GM10248 (cell line): ENCODE measurements at regions not wholly inside any gene's neighbourhood (a gene's known extent, or its start where the extent isn't known, plus 50 kb on each side); places are given as distances from the start of the nearest gene placed in this dataset.

Experiments
- CTCF ChIA-PET: fragments of 300-600 bp; sonication (Branson Sonifier 250); formaldehyde crosslinking; extraction: SDS; loops from one replicate; lab custom pipeline; 2021; ENCODE audit warnings: antibody characterized with exemption; lab: Yijun Ruan, JAX
- POLR2A ChIA-PET: fragments of 350-650 bp; sonication (Branson Sonifier 250); formaldehyde crosslinking; extraction: SDS; loops from one replicate; lab custom pipeline; 2020; ENCODE audit warnings: antibody characterized with exemption; lab: Yijun Ruan, JAX
- DNase-seq: peaks from one replicate; pipeline ENCODE4 v3.0.0; 2012; ENCODE audit errors: extremely low spot score
- TF ChIP-seq, protein P1 (sequence below): IDR thresholded peaks from 2 replicates; pipeline ENCODE4 v1.5.1; 2012; ENCODE audit warnings: mild to moderate bottlenecking, low read depth; ENCODE audit errors: extremely low read depth, missing control alignments, control extremely low read depth

DNA sequence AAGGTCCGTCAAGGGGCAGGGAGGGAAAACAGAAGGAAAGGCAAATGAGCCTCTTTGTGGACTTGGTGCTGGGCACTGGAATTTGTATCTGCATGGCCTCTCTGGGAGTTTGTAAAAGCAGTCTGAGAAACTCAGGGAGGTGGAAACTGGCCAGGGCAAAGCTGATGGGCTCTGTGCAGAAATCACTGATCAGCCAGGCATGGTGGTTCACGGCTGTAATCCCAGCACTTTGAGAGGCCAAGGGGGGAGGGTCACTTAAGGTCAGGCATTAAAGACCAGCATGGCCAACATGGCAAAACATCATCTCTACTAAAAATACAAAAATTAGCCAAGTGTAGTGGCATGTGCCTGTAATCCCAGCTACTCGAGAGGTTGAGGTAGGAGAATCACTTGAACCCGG, 369.9 kb upstream of the ZNF507 start:
- POLR2A ChIA-PET = no interaction called here
- no peak for DNase-seq
- TF ChIP-seq, protein P1, sequence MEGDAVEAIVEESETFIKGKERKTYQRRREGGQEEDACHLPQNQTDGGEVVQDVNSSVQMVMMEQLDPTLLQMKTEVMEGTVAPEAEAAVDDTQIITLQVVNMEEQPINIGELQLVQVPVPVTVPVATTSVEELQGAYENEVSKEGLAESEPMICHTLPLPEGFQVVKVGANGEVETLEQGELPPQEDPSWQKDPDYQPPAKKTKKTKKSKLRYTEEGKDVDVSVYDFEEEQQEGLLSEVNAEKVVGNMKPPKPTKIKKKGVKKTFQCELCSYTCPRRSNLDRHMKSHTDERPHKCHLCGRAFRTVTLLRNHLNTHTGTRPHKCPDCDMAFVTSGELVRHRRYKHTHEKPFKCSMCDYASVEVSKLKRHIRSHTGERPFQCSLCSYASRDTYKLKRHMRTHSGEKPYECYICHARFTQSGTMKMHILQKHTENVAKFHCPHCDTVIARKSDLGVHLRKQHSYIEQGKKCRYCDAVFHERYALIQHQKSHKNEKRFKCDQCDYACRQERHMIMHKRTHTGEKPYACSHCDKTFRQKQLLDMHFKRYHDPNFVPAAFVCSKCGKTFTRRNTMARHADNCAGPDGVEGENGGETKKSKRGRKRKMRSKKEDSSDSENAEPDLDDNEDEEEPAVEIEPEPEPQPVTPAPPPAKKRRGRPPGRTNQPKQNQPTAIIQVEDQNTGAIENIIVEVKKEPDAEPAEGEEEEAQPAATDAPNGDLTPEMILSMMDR = no peak
- CTCF ChIA-PET = no interaction called here

DNA sequence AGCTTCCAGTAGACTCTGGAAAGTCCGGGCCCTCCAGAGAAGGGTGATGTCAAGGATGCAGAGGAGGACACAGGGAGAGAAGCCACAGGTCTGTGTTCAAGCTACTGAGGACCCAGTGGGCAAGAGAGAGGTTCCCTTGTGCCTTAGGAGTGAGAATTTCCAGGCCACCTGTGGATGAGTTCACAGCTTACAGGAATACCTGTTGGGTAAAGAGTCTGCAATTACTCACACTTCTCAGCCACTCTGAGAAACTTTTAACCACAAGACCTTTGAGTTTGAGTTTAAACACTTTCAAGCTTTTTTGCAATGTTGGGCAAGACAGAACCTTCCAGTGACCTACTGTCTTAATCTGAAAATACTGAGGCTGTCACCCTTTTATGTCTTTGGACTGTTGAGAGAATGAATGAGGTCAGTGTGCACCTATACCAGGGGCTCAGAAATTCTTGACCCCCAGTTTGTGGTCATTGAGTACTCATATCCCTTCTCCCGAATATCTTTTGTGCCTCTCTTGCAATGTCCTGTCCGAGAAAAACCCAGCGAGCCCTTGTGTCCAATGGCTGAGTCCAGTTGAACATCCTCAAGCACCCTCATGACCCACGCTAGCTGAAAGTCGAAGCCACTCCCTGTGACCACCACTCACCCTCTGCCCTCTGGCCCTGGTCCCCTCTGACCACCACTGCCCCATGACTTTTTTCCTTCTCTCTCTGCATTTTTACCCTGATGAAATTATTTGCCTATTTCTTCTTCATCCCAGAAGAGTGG, 368.5 kb upstream of the ZNF507 start:
- DNase-seq = no peak
- CTCF ChIA-PET = no interaction called here
- POLR2A ChIA-PET = no interaction called here
- TF ChIP-seq, protein P1 = no peak

DNA sequence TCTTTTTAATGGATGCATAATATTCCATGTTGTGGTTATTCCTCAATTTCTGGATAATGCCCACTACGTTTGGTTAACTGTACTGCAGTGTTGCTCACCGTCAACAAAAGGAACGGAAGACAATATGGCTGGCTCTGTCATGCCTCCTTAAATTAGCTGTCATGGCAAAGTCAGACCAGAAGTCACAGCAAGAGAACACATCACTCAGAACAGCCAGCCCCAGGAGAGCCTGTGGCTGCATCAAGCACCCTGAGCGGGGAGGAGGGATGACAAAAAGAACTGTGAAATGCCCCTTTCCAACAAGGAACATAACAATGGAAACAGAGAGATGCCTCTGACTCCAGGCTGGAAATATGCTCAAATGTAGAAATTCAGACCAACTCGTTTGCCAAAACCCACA, 366.0 kb upstream of the ZNF507 start:
- ChIA-PET POLR2A (no interaction called here), CTCF (interaction anchor here (1.1 kb wide), 1 partner anchor 23 kb away, joined by 3 read pairs; no protein-coding TSS in a partner anchor)
- TF ChIP-seq, protein P1 = no peak
- no peak for DNase-seq

DNA sequence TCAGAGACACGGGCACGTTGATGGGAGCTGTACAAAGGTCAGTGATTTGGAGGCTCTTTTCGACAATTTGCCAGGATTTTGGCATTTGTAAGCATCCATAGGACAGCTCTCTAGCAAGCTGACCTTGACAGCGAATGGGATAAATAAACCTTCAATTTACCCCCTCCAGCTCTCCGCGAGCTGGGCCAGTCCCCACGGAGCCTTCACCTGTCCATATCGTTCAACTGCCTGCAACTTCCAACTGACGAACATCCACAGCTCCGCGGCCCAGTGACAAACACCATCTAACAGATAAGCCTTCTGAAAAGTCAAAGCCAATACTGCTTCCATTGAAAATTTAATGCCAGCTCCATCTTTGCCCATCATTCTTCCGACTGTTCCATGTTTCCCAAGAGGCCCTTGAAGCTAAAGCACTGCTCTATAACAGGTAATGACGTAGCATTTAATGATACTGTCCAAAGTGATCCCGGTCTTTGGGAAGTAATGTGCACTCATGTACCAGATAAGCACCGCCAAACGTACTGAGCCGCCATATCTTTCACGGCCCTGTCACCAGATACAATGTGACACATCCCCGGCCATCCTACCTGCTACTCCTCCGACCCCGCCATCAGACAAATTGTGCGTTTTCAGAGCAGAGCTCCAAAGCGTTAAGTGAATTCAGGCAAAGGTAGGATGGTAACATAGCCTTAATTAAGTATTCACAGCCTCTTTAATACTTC, 365.3 kb upstream of the ZNF507 start:
- ChIA-PET POLR2A (no interaction called here), CTCF (no interaction called here)
- no peak for DNase-seq
- TF ChIP-seq, protein P1 = no peak

DNA sequence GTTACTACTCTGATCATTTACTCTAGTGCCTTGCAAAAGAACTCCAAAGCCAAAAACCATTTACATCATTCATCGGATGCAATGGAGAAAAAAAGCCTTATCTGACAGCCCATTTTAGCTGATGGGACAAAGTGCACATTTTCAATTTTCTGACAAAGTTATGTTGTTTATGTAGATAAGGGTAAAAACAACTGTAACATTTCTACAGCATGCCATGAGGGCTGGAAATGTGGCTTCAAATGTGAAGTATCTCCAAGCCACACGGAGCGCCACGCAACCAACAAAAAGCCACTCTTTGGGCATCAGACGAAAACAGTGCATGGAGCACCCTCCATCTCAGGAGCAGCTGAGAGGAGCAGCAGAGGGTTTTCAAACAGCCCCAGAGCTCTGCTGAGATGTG, 364.6 kb upstream of the ZNF507 start:
- ChIA-PET POLR2A (no interaction called here), CTCF (no interaction called here)
- TF ChIP-seq, protein P1 = no peak
- DNase-seq = no peak

DNA sequence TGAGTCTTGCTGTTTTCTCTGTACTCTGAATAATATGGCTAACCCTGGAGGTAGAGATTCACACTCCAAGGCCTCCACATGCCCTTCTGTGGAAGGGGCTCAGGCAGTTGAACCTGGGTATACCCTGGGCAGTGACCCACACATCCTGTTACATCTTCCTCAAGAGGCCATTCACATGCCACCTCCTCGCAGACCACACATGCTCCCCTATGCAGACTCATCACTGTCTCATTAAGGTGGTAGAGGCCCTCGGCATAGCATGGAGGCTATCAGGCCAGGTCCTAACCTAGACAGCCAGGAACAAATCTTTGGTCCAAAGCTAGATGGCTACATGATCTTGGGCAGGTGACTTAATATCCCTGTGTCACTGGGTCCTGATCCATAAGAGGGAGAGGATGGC, 363.9 kb upstream of the ZNF507 start:
- ChIA-PET CTCF (no interaction called here), POLR2A (no interaction called here)
- TF ChIP-seq, protein P1 = no peak
- DNase-seq = no peak
